OCI-LY7 (cell line): ENCODE measurements at regions not wholly inside any gene's neighbourhood (a gene's known extent, or its start where the extent isn't known, plus 50 kb on each side); places are given as distances from the start of the nearest gene placed in this dataset.

ENCODE experiments used
- BruUV-seq: library from RNA; stranded (reverse); fragments of 400-500 nt; replicated peaks from 2 replicates; lab custom pipeline; 2021; lab: Mats Ljungman, UMichigan
- CTCF ChIA-PET: fragments of 300-600 bp; sonication (Branson Sonifier 250); formaldehyde crosslinking; loops from one replicate; lab custom pipeline; 2022; ENCODE audit warnings: antibody characterized with exemption; ENCODE audit not compliant: unreplicated experiment; lab: Charles Lee
- POLR2A ChIA-PET: fragments of 300-600 bp; sonication (Branson Sonifier 250); formaldehyde crosslinking; loops from one replicate; lab custom pipeline; 2022; ENCODE audit warnings: antibody characterized with exemption; lab: Charles Lee
- DNase-seq: peaks from one replicate; pipeline ENCODE4 v3.0.0-alpha.2; 2015; ENCODE audit warnings: low spot score
- H2AFZ ChIP-seq: fragments of 200-600 bp; sonication (generic), shearing (Covaris generic); 2 replicates; pipeline ENCODE4 v1.6.1; 2014; ENCODE audit warnings: mild to moderate bottlenecking, antibody characterized with exemption, low read length, moderate library complexity
- H3K27ac ChIP-seq: fragments of 200-600 bp; sonication (generic); 2 replicates; pipeline ENCODE4 v1.5.1; 2014; ENCODE audit warnings: mixed run types, low read depth, mild to moderate bottlenecking, moderate library complexity, low read length, inconsistent platforms; ENCODE audit not compliant: poor library complexity, severe bottlenecking
- H3K36me3 ChIP-seq: fragments of 200-600 bp; sonication (generic); 2 replicates; pipeline ENCODE4 v1.6.1; 2014; ENCODE audit warnings: mild to moderate bottlenecking, antibody characterized with exemption, low read length, moderate library complexity, mixed read lengths; ENCODE audit not compliant: insufficient read depth
- H3K4me1 ChIP-seq: fragments of 200-600 bp; sonication (generic); 2 replicates; pipeline ENCODE4 v1.5.1; 2014; ENCODE audit warnings: mild to moderate bottlenecking, low read length; ENCODE audit not compliant: insufficient read depth, poor library complexity, severe bottlenecking
- H3K4me2 ChIP-seq: fragments of 200-600 bp; sonication (generic); 2 replicates; pipeline ENCODE4 v1.6.1; 2014; ENCODE audit warnings: mild to moderate bottlenecking, low read length
- H3K4me3 ChIP-seq: fragments of 200-600 bp; sonication (generic); 2 replicates; pipeline ENCODE4 v1.5.1; 2014; ENCODE audit warnings: mild to moderate bottlenecking, low read depth, low read length; ENCODE audit not compliant: poor library complexity, severe bottlenecking
- H3K79me2 ChIP-seq: fragments of 200-600 bp; sonication (generic); 2 replicates; pipeline ENCODE4 v1.6.1; 2016; ENCODE audit warnings: low read depth, mild to moderate bottlenecking, low read length, moderate library complexity, mixed read lengths; ENCODE audit not compliant: insufficient read depth
- H3K9me2 ChIP-seq: fragments of 200-600 bp; sonication (generic); 2 replicates; pipeline ENCODE4 v1.6.1; 2016; ENCODE audit warnings: mild to moderate bottlenecking, low read length, mixed read lengths; ENCODE audit not compliant: insufficient read depth
- H3K9me3 ChIP-seq: fragments of 200-600 bp; sonication (generic); 2 replicates; pipeline ENCODE4 v1.6.1; 2014; ENCODE audit warnings: mild to moderate bottlenecking, mixed run types, low read length, mixed read lengths
- H4K20me1 ChIP-seq: fragments of 200-600 bp; sonication (generic); 2 replicates; pipeline ENCODE4 v1.6.1; 2014; ENCODE audit warnings: mild to moderate bottlenecking, antibody characterized with exemption, low read length, moderate library complexity, mixed read lengths; ENCODE audit not compliant: insufficient read depth
- EZH2phosphoT487 ChIP-seq: fragments of 200-600 bp; sonication (generic); IDR thresholded peaks from 2 replicates; pipeline ENCODE4 v1.6.1; 2018; ENCODE audit warnings: low read depth, borderline replicate concordance, mild to moderate bottlenecking, mixed run types, antibody characterized with exemption, low read length, moderate library complexity, mixed read lengths
- intact Hi-C: fragments of 100-400 bp; cut with micrococcal nuclease; formaldehyde crosslinking; loops from one replicate; pipeline ENCODE4 v1.10.0; 2022; ENCODE audit not compliant: unreplicated experiment
- TF ChIP-seq, protein P1 (sequence below): fragments of 200-600 bp; sonication (generic); conservative IDR thresholded peaks from 2 replicates; pipeline ENCODE4 v1.5.1; 2014; ENCODE audit warnings: mild to moderate bottlenecking, antibody characterized with exemption, low read length, moderate library complexity, mixed read lengths

GRCh38 chr10:44756216-44756615 lies 154.9 kb upstream of the TMEM72 start:
- Histone ChIP-seq H3K9me3 (no peaks in the 10 kb centered on the region), H3K79me2 (no peaks in the 10 kb centered on the region), H3K27ac (no peak overlapping the region), H3K9me2 (no peaks in the 10 kb centered on the region), H3K4me3 (no peak overlapping the region), H3K4me2 (no peak overlapping the region), H3K36me3 (no peaks in the 10 kb centered on the region), H2AFZ (no peak overlapping the region), H3K4me1 (no peaks in the 10 kb centered on the region), H4K20me1 (no peaks in the 10 kb centered on the region)
- no TSS peak for BruUV-seq
- intact Hi-C loops, result no loop called here
- ChIA-PET CTCF (no interaction called here), POLR2A (no interaction called here)
- TF ChIP-seq EZH2phosphoT487, result no peak
- TF ChIP-seq, protein P1, sequence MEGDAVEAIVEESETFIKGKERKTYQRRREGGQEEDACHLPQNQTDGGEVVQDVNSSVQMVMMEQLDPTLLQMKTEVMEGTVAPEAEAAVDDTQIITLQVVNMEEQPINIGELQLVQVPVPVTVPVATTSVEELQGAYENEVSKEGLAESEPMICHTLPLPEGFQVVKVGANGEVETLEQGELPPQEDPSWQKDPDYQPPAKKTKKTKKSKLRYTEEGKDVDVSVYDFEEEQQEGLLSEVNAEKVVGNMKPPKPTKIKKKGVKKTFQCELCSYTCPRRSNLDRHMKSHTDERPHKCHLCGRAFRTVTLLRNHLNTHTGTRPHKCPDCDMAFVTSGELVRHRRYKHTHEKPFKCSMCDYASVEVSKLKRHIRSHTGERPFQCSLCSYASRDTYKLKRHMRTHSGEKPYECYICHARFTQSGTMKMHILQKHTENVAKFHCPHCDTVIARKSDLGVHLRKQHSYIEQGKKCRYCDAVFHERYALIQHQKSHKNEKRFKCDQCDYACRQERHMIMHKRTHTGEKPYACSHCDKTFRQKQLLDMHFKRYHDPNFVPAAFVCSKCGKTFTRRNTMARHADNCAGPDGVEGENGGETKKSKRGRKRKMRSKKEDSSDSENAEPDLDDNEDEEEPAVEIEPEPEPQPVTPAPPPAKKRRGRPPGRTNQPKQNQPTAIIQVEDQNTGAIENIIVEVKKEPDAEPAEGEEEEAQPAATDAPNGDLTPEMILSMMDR, result no peak
- DNase-seq, result no peak

DNA sequence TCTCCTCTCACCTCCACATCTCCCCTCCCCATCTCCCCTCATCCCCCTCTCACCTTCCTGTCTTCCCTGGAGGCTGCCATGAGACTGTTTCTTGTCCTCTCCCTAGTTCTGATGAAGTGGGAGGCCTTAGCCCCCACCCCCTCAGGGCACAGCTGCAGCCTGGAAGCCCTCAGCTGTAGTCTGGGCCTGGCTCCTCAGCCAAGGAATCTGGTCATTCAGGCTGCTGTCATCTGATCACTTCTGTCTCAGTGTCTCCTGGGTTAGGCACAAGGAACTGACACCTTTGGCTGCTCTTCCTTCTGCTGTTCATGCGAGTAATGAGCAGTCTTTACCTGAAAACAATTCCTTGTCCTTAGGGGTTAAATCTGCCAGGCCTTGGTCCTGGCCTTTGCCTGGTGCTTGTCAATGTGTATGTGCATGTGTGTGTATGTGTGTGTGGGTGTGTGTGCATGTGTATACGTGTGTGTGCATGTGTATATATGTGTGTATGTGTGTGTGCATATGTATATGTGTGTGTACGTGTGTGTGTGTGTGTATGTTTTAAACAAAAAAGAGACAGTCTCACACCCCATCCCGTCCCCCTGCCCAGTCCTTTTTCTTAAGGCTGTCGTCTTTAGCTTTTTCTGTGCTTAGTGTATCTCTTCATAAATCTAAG lies 153.5 kb upstream of the TMEM72 start:
- no peaks in the 10 kb centered on the region for H3K4me1 ChIP-seq
- DNase-seq, result no peak
- no peak overlapping the region for H2AFZ ChIP-seq
- BruUV-seq, result no TSS peak
- TF ChIP-seq, protein P1, result no peak
- TF ChIP-seq EZH2phosphoT487, result no peak
- H3K79me2 ChIP-seq, result no peaks in the 10 kb centered on the region
- H3K27ac ChIP-seq, result no peak overlapping the region
- ChIA-PET POLR2A (no interaction called here), CTCF (no interaction called here)
- no peak overlapping the region for H3K4me3 ChIP-seq
- no peaks in the 10 kb centered on the region for H3K36me3 ChIP-seq
- intact Hi-C loops, result no loop called here
- no peaks in the 10 kb centered on the region for H3K9me2 ChIP-seq
- H4K20me1 ChIP-seq, result no peaks in the 10 kb centered on the region
- H3K4me2 ChIP-seq, result no peak overlapping the region
- H3K9me3 ChIP-seq, result no peaks in the 10 kb centered on the region

DNA sequence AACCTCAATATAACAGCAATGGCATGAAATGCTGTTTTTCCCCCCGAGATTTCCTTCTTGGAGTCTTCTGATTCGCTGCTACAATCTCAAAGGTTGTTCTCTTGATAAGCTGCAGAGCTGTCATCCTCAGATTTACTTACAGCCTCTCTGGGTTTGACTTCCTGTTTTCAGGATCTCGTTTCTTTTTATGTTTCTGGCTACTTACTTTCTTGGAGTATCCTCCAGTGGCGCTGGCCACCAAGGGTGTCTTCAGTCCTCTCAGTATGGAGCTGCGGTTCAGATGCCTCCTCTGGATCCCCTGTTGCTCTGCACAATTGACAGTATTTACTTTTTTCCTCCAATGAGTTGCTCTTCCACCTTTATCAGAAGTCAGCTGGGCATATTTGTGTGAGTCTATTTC lies 152.0 kb upstream of the TMEM72 start:
- H2AFZ ChIP-seq, result no peak overlapping the region
- no peaks in the 10 kb centered on the region for H4K20me1 ChIP-seq
- H3K4me3 ChIP-seq, result no peak overlapping the region
- no peak for DNase-seq
- H3K4me2 ChIP-seq, result no peak overlapping the region
- intact Hi-C loops, result no loop called here
- H3K27ac ChIP-seq, result no peak overlapping the region
- no peaks in the 10 kb centered on the region for H3K36me3 ChIP-seq
- no peaks in the 10 kb centered on the region for H3K4me1 ChIP-seq
- H3K9me3 ChIP-seq, result no peaks in the 10 kb centered on the region
- no peaks in the 10 kb centered on the region for H3K9me2 ChIP-seq
- no TSS peak for BruUV-seq
- CTCF ChIA-PET, result no interaction called here
- POLR2A ChIA-PET, result no interaction called here
- no peaks in the 10 kb centered on the region for H3K79me2 ChIP-seq
- TF ChIP-seq EZH2phosphoT487, result no peak
